Astrocyte (in vitro differentiated cells and primary cell): ENCODE measurements at regions not wholly inside any gene's neighbourhood (a gene's known extent, or its start where the extent isn't known, plus 50 kb on each side); places are given as distances from the start of the nearest gene placed in this dataset.

Source experiments
- DNase-seq: peaks from one replicate; pipeline ENCODE4 v3.0.0-alpha.2; 2010; ENCODE audit warnings: low read depth
- FAIRE-seq: peaks from 2 replicates; lab custom pipeline; 2011; peaks lifted over from hg19 to GRCh38; lab: Jason Lieb, UNC
- H2AFZ ChIP-seq: 2 replicates; pipeline ENCODE4 v1.6.0; 2012; ENCODE audit warnings: low read depth, low read length, inconsistent platforms
- H3K27ac ChIP-seq: 2 replicates; pipeline ENCODE4 v1.5.1; 2011; ENCODE audit warnings: low read depth, low read length, inconsistent platforms
- H3K27me3 ChIP-seq: 2 replicates; pipeline ENCODE4 v1.6.0; 2011; ENCODE audit warnings: low read length, inconsistent platforms; ENCODE audit not compliant: insufficient read depth
- H3K36me3 ChIP-seq: 2 replicates; pipeline ENCODE4 v1.5.1; 2011; ENCODE audit warnings: low read length, inconsistent platforms; ENCODE audit not compliant: insufficient read depth
- H3K4me1 ChIP-seq: 2 replicates; pipeline ENCODE4 v1.5.1; 2011; ENCODE audit warnings: low read length, inconsistent platforms; ENCODE audit not compliant: insufficient read depth
- H3K4me2 ChIP-seq: 2 replicates; pipeline ENCODE4 v1.6.0; 2012; ENCODE audit warnings: low read length, inconsistent platforms
- H3K4me3 ChIP-seq: 2 replicates; pipeline ENCODE4 v1.5.1; 2011; ENCODE audit warnings: low read depth, mild to moderate bottlenecking, low read length, inconsistent platforms; ENCODE audit not compliant: insufficient read depth
- H3K79me2 ChIP-seq: 2 replicates; pipeline ENCODE4 v1.6.0; 2012; ENCODE audit warnings: mild to moderate bottlenecking, low read length, inconsistent platforms; ENCODE audit not compliant: insufficient read depth
- H3K9ac ChIP-seq: 2 replicates; pipeline ENCODE4 v1.6.0; 2012; ENCODE audit warnings: mild to moderate bottlenecking, low read length, inconsistent platforms
- H3K9me3 ChIP-seq: 2 replicates; pipeline ENCODE4 v1.5.1; 2012; ENCODE audit warnings: low read depth, mild to moderate bottlenecking, low read length, inconsistent platforms; ENCODE audit not compliant: insufficient read depth
- H4K20me1 ChIP-seq: 2 replicates; pipeline ENCODE4 v1.6.0; 2012; ENCODE audit warnings: low read length, inconsistent platforms; ENCODE audit not compliant: insufficient read depth
- H3K27ac Mint-ChIP-seq: one replicate; pipeline ENCODE4 v1.8.0; 2021; ENCODE audit warnings: mild to moderate bottlenecking, mixed read lengths; ENCODE audit not compliant: unreplicated experiment
- H3K27me3 Mint-ChIP-seq: one replicate; pipeline ENCODE4 v1.8.0; 2021; ENCODE audit warnings: low read depth, mixed read lengths; ENCODE audit not compliant: unreplicated experiment
- H3K36me3 Mint-ChIP-seq: one replicate; pipeline ENCODE4 v1.8.0; 2021; ENCODE audit warnings: low read depth, mixed read lengths; ENCODE audit not compliant: unreplicated experiment
- H3K4me1 Mint-ChIP-seq: one replicate; pipeline ENCODE4 v1.8.0; 2021; ENCODE audit warnings: low read depth, mixed read lengths; ENCODE audit not compliant: unreplicated experiment
- H3K4me3 Mint-ChIP-seq: one replicate; pipeline ENCODE4 v1.8.0; 2021; ENCODE audit warnings: mild to moderate bottlenecking, moderate library complexity, mixed read lengths; ENCODE audit not compliant: unreplicated experiment
- H3K9me3 Mint-ChIP-seq: one replicate; pipeline ENCODE4 v1.8.0; 2021; ENCODE audit warnings: mild to moderate bottlenecking, mixed read lengths; ENCODE audit not compliant: unreplicated experiment
- EZH2 ChIP-seq: IDR thresholded peaks from 2 replicates; pipeline ENCODE4 v1.6.1; 2012; ENCODE audit warnings: mild to moderate bottlenecking, low read length, inconsistent platforms; ENCODE audit not compliant: insufficient read depth
- TF ChIP-seq, protein P1 (sequence below): IDR thresholded peaks from 2 replicates; pipeline ENCODE4 v1.5.1; 2011; ENCODE audit warnings: low read depth, mild to moderate bottlenecking, inconsistent platforms, low read length, moderate library complexity; ENCODE audit not compliant: insufficient read depth

DNA sequence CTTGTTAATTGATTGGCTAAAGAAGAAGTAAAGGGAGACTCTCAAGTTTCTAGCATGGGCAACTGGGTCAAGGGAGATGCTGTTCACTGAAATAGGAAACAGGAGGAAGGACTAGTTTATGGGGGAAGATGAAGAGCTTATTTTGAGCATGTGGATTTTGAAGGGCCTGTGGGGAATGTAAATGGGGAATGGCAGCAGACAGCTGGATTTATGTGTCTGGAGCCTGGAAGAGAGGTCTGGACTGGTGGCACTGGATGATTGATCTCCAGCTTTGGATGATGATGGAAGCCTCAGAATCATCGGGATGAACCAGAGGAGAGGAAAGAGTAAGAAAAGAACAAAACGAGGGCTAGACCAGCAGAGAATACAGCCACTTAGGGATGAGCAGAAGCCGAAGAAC, 54.9 kb upstream of the ENAH start:
- H3K27ac ChIP-seq = no peak overlapping the region
- TF ChIP-seq EZH2 = no peak
- TF ChIP-seq, protein P1, sequence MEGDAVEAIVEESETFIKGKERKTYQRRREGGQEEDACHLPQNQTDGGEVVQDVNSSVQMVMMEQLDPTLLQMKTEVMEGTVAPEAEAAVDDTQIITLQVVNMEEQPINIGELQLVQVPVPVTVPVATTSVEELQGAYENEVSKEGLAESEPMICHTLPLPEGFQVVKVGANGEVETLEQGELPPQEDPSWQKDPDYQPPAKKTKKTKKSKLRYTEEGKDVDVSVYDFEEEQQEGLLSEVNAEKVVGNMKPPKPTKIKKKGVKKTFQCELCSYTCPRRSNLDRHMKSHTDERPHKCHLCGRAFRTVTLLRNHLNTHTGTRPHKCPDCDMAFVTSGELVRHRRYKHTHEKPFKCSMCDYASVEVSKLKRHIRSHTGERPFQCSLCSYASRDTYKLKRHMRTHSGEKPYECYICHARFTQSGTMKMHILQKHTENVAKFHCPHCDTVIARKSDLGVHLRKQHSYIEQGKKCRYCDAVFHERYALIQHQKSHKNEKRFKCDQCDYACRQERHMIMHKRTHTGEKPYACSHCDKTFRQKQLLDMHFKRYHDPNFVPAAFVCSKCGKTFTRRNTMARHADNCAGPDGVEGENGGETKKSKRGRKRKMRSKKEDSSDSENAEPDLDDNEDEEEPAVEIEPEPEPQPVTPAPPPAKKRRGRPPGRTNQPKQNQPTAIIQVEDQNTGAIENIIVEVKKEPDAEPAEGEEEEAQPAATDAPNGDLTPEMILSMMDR = no peak
- peaks cover 12% of the 10 kb centered on the region for H3K4me1 Mint-ChIP-seq

DNA sequence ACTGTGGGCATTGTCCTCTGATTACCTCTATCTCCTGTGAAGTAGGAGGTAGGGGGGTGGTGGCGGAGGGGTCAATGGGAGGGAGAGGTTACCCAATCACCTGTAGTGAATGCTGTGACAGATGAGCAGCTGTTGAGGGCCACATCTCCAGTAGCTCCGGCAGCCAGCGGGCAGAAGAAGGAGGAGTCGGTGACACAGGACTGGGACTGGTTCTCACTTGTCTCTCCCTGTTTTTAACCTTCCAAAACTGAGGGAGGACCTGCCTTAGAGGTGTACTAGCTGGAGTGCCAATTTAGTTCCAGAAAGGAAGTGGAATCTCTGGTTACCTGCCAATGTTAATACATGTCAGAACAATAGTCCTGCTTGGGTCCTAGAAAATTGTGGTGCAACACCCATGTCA, 56.2 kb upstream of the ENAH start:
- no peaks in the 10 kb centered on the region for H4K20me1 ChIP-seq
- peaks cover 15% of the 10 kb centered on the region for H3K4me1 Mint-ChIP-seq
- H3K27me3 Mint-ChIP-seq = peaks cover 1% of the 10 kb centered on the region
- H3K9ac ChIP-seq = no peak overlapping the region
- no peak overlapping the region for H3K4me3 Mint-ChIP-seq
- FAIRE-seq = no peak
- H3K4me2 ChIP-seq = no peak overlapping the region
- no peaks in the 10 kb centered on the region for H3K36me3 Mint-ChIP-seq
- TF ChIP-seq EZH2 = no peak
- TF ChIP-seq, protein P1 = no peak
- H3K27ac ChIP-seq = no peak overlapping the region
- no peak for DNase-seq
- no peaks in the 10 kb centered on the region for H3K27me3 ChIP-seq
- H3K79me2 ChIP-seq = no peaks in the 10 kb centered on the region
- no peaks in the 10 kb centered on the region for H3K36me3 ChIP-seq
- no peaks in the 10 kb centered on the region for H3K9me3 ChIP-seq
- peaks cover 2% of the 10 kb centered on the region for H3K4me1 ChIP-seq
- no peak overlapping the region for H2AFZ ChIP-seq
- no peaks in the 10 kb centered on the region for H3K9me3 Mint-ChIP-seq
- H3K4me3 ChIP-seq = no peak overlapping the region
- no peak overlapping the region for H3K27ac Mint-ChIP-seq

More for the DNA sequence above, 54.9 kb upstream of the ENAH start:
- no peak for DNase-seq
- H3K27me3 ChIP-seq = no peaks in the 10 kb centered on the region
- no peak overlapping the region for H2AFZ ChIP-seq
- no peak overlapping the region for H3K9ac ChIP-seq
- H3K4me1 ChIP-seq = peaks cover 2% of the 10 kb centered on the region
- no peak overlapping the region for H3K27ac Mint-ChIP-seq
- no peak overlapping the region for H3K4me3 ChIP-seq
- no peaks in the 10 kb centered on the region for H3K9me3 Mint-ChIP-seq
- H3K9me3 ChIP-seq = no peaks in the 10 kb centered on the region
- peaks cover 3% of the 10 kb centered on the region for H3K79me2 ChIP-seq
- H3K36me3 ChIP-seq = no peaks in the 10 kb centered on the region
- H3K4me3 Mint-ChIP-seq = no peak overlapping the region
- H3K4me2 ChIP-seq = no peak overlapping the region
- FAIRE-seq = no peak
- peaks cover 1% of the 10 kb centered on the region for H3K27me3 Mint-ChIP-seq
- no peaks in the 10 kb centered on the region for H4K20me1 ChIP-seq
- H3K36me3 Mint-ChIP-seq = no peaks in the 10 kb centered on the region

DNA sequence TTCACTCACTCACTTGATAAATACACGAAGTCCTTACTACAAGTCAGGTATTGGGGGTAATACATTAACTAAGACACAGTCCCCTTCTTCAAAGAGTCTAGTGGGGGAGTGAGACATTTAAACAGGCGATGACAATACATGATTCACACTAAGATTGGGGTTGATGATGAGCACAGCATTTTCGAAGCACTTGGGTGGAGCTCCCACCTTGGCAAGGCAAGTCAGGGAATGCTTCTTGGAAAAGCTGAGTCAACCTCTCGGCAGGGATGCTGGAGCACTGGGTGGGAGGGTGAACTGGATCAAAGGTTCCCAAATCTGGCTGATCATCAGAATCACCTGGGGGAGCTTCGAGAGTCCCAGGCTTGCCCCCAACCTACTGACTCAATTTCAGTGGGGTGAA, 57.9 kb upstream of the ENAH start:
- Histone ChIP-seq H3K36me3 (no peaks in the 10 kb centered on the region), H3K9me3 (no peaks in the 10 kb centered on the region), H3K4me2 (no peak overlapping the region), H3K4me3 (no peak overlapping the region), H4K20me1 (no peaks in the 10 kb centered on the region), H3K79me2 (no peaks in the 10 kb centered on the region), H3K27me3 (no peaks in the 10 kb centered on the region), H3K9ac (no peak overlapping the region), H3K4me1 (peaks cover 2% of the 10 kb centered on the region), H2AFZ (no peak overlapping the region), H3K27ac (no peak overlapping the region)
- H3K36me3 Mint-ChIP-seq = no peaks in the 10 kb centered on the region
- TF ChIP-seq EZH2 = no peak
- TF ChIP-seq, protein P1 = no peak
- peak overlapping the region; percentile 68 for H3K27ac Mint-ChIP-seq
- DNase-seq (peak; percentile 86), FAIRE-seq (no peak)
- H3K27me3 Mint-ChIP-seq = peaks cover 1% of the 10 kb centered on the region
- H3K4me3 Mint-ChIP-seq = peak overlapping the region; percentile 40
- no peaks in the 10 kb centered on the region for H3K9me3 Mint-ChIP-seq
- peaks cover 15% of the 10 kb centered on the region for H3K4me1 Mint-ChIP-seq
